NCI-H2196 (cell line): ENCODE measurements at regions not wholly inside any gene's neighbourhood (a gene's known extent, or its start where the extent isn't known, plus 50 kb on each side); places are given as distances from the start of the nearest gene placed in this dataset.

Experiments
- DNase-seq: peaks from one replicate; lab custom pipeline; 2025; ENCODE audit not compliant: unreplicated experiment; lab: John Stamatoyannopoulos, UW

GRCh38 chr11:114857281-114857680 is 179.0 kb downstream of the NXPE2 start:
- DNase-seq = no peak

GRCh38 chr11:114864896-114865295 is 186.6 kb downstream of the NXPE2 start:
- no peak for DNase-seq

- DNase-seq = no peak
These were observed 197.9 kb downstream of the NXPE2 start for GRCh38 chr11:114876234-114876633.

GRCh38 chr11:114877976-114878375 is 199.6 kb downstream of the NXPE2 start:
- no peak for DNase-seq

GRCh38 chr11:114880442-114880841 is 202.1 kb downstream of the NXPE2 start:
- no peak for DNase-seq

GRCh38 chr11:114883472-114883871 is 205.1 kb downstream of the NXPE2 start:
- no peak for DNase-seq

GRCh38 chr11:114886644-114887265 is 208.4 kb downstream of the NXPE2 start:
- DNase-seq = no peak

GRCh38 chr11:114889594-114890011 is 211.3 kb downstream of the NXPE2 start:
- DNase-seq = no peak

GRCh38 chr11:114890038-114890437 is 211.7 kb downstream of the NXPE2 start:
- no peak for DNase-seq

GRCh38 chr11:114891911-114892310 is 213.6 kb downstream of the NXPE2 start:
- no peak for DNase-seq

GRCh38 chr11:114892381-114893197 is 214.3 kb downstream of the NXPE2 start:
- DNase-seq = no peak

- no peak for DNase-seq
These were observed 215.0 kb downstream of the NXPE2 start for GRCh38 chr11:114893329-114893728.

- DNase-seq = no peak
These were observed 218.3 kb downstream of the NXPE2 start for GRCh38 chr11:114896594-114896993.

- DNase-seq = no peak
These were observed 231.5 kb downstream of the NXPE2 start for GRCh38 chr11:114909866-114910265.

GRCh38 chr11:114912826-114913225 is 234.5 kb downstream of the NXPE2 start:
- no peak for DNase-seq

- no peak for DNase-seq
These were observed 236.1 kb downstream of the NXPE2 start for GRCh38 chr11:114914231-114915005.

- no peak for DNase-seq
These were observed 237.8 kb downstream of the NXPE2 start for GRCh38 chr11:114915871-114916805.

GRCh38 chr11:114918286-114918685 is 240.0 kb downstream of the NXPE2 start:
- DNase-seq = no peak

GRCh38 chr11:114921697-114922096 is 243.4 kb downstream of the NXPE2 start:
- DNase-seq = no peak

GRCh38 chr11:114924042-114924441 is 245.7 kb downstream of the NXPE2 start:
- DNase-seq = no peak

GRCh38 chr11:114925591-114925990 is 247.3 kb downstream of the NXPE2 start:
- DNase-seq = no peak
